ENCODE measurements at regions not wholly inside any gene's neighbourhood (a gene's known extent, or its start where the extent isn't known, plus 50 kb on each side); places are given as distances from the start of the nearest gene placed in this dataset.

GRCh38 chr6:119575721-119576120 lies 226.2 kb upstream of the MAN1A1 start:
- H3F3A ChIP-seq (replicated peaks; ENCODE audit: insufficient read depth): no peaks in the 10 kb centered on the region
- no peak for DNase-seq
- no peaks in the 10 kb centered on the region for H3K4me1 ChIP-seq (ENCODE audit: control insufficient read depth in 1 of 2, insufficient read depth in 2 of 2, low read depth in 1 of 2, low read length in 1 of 2)
- no peaks in the 10 kb centered on the region for H4K20me1 ChIP-seq (ENCODE audit: insufficient read depth)
- H3K79me2 ChIP-seq (ENCODE audit: insufficient read depth): no peaks in the 10 kb centered on the region
- H3K9ac ChIP-seq: no peak overlapping the region
- 25% methylated on average over 2 of the region's 2 CpGs for WGBS (ENCODE audit: low lambda C conversion rate)
- H3K9me3 ChIP-seq: peaks cover 3% of the 10 kb centered on the region; the same call in 1 of the 2 replicates
- no peaks in the 10 kb centered on the region; the same call in 1 of the 2 replicates for H3K9me2 ChIP-seq
- no peak overlapping the region for H3K4me2 ChIP-seq
- H3K36me3 ChIP-seq (replicated peaks in 1 of 2; ENCODE audit: control insufficient read depth in 1 of 2, insufficient read depth in 2 of 2, low read length in 1 of 2): no peaks in the 10 kb centered on the region
- 0 out of 2 replicates have a peak overlapping the region, but pooled peaks have one; percentile 2 for H2AFZ ChIP-seq (ENCODE audit: low read depth)
- POLR2A ChIA-PET: no interaction called here
- H3K4me3 ChIP-seq (ENCODE audit: low read depth in 2 of 2, low read length in 1 of 2): no peak overlapping the region
- no peak overlapping the region for H3K27ac ChIP-seq (ENCODE audit: low read depth in 2 of 2, low read length in 1 of 2)
- TF ChIP-seq, protein P1, sequence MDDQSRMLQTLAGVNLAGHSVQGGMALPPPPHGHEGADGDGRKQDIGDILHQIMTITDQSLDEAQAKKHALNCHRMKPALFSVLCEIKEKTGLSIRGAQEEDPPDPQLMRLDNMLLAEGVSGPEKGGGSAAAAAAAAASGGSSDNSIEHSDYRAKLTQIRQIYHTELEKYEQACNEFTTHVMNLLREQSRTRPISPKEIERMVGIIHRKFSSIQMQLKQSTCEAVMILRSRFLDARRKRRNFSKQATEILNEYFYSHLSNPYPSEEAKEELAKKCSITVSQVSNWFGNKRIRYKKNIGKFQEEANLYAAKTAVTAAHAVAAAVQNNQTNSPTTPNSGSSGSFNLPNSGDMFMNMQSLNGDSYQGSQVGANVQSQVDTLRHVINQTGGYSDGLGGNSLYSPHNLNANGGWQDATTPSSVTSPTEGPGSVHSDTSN (IDR thresholded peaks at IDR 0.05): no peak
- TF ChIP-seq GATA2 (CRISPR knock-in tag; IDR thresholded peaks at IDR 0.05) (no peak), MEF2A (IDR thresholded peaks at IDR 0.05; ENCODE audit: borderline replicate concordance, low read depth) (no peak), RFX5 (IDR thresholded peaks at IDR 0.05; ENCODE audit: low read length) (no peak), TCF12 (IDR thresholded peaks at IDR 0.05) (no peak)
- CTCF ChIA-PET: no interaction called here
- no peaks in the 10 kb centered on the region for H3K27me3 ChIP-seq (ENCODE audit: insufficient read depth)

GRCh38 chr6:119568580-119568979 lies 219.0 kb upstream of the MAN1A1 start:
- Histone ChIP-seq H3K4me1 (ENCODE audit: control insufficient read depth in 1 of 2, insufficient read depth in 2 of 2, low read depth in 1 of 2, low read length in 1 of 2) (no peaks in the 10 kb centered on the region), H3F3A (replicated peaks; ENCODE audit: insufficient read depth) (no peaks in the 10 kb centered on the region), H3K4me2 (no peak overlapping the region), H2AFZ (ENCODE audit: low read depth) (no peak overlapping the region), H3K36me3 (replicated peaks in 1 of 2; ENCODE audit: control insufficient read depth in 1 of 2, insufficient read depth in 2 of 2, low read length in 1 of 2) (no peaks in the 10 kb centered on the region), H3K9ac (no peak overlapping the region), H3K27me3 (ENCODE audit: insufficient read depth) (no peaks in the 10 kb centered on the region), H3K27ac (ENCODE audit: low read depth in 2 of 2, low read length in 1 of 2) (no peak overlapping the region), H3K9me3 (no peaks in the 10 kb centered on the region), H3K79me2 (ENCODE audit: insufficient read depth) (no peaks in the 10 kb centered on the region), H3K9me2 (no peaks in the 10 kb centered on the region), H4K20me1 (ENCODE audit: insufficient read depth) (no peaks in the 10 kb centered on the region), H3K4me3 (ENCODE audit: low read depth in 2 of 2, low read length in 1 of 2) (no peak overlapping the region)
- 71% methylated on average over 2 of the region's 2 CpGs for WGBS (ENCODE audit: low lambda C conversion rate)
- POLR2A ChIA-PET: no interaction called here
- TF ChIP-seq RCOR1 (IDR thresholded peaks at IDR 0.05; ENCODE audit: low read length) (no peak), CHD2 (IDR thresholded peaks at IDR 0.05; ENCODE audit: low read length, partially characterized antibody) (no peak), ZBTB33 (IDR thresholded peaks at IDR 0.05; ENCODE audit: borderline replicate concordance, low read depth) (no peak), TCF12 (IDR thresholded peaks at IDR 0.05) (no peak), RXRA (IDR thresholded peaks at IDR 0.05; ENCODE audit: borderline replicate concordance, low read depth) (no peak), SIN3A (IDR thresholded peaks at IDR 0.05; ENCODE audit: borderline replicate concordance, low read depth, low read length) (no peak), RAD21 (IDR thresholded peaks at IDR 0.05; ENCODE audit: low read length) (no peak), TEAD4 (IDR thresholded peaks at IDR 0.05; ENCODE audit: borderline replicate concordance, insufficient read depth) (no peak), JUND (IDR thresholded peaks at IDR 0.05) (no peak), POLR2AphosphoS5 (IDR thresholded peaks at IDR 0.05; ENCODE audit: low read depth, low read length) (no peak), RFX5 (IDR thresholded peaks at IDR 0.05; ENCODE audit: low read length) (no peak), CTCF (IDR thresholded peaks at IDR 0.05) (no peak), MXI1 (IDR thresholded peaks at IDR 0.05; ENCODE audit: low read depth, low read length) (no peak), GATA2 (CRISPR knock-in tag; IDR thresholded peaks at IDR 0.05) (no peak), FOXM1 (IDR thresholded peaks at IDR 0.05; ENCODE audit: low read depth) (no peak), IRF3 (IDR thresholded peaks at IDR 0.05; ENCODE audit: low read depth, low read length) (no peak)
- TF ChIP-seq, protein P1 (IDR thresholded peaks at IDR 0.05): no peak
- TF ChIP-seq, protein P2, sequence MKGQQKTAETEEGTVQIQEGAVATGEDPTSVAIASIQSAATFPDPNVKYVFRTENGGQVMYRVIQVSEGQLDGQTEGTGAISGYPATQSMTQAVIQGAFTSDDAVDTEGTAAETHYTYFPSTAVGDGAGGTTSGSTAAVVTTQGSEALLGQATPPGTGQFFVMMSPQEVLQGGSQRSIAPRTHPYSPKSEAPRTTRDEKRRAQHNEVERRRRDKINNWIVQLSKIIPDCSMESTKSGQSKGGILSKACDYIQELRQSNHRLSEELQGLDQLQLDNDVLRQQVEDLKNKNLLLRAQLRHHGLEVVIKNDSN (IDR thresholded peaks at IDR 0.05; ENCODE audit: borderline replicate concordance, low read depth): no peak
- no peak for DNase-seq
- CTCF ChIA-PET: no interaction called here
